ENCODE measurements at regions not wholly inside any gene's neighbourhood (a gene's known extent, or its start where the extent isn't known, plus 50 kb on each side); places are given as distances from the start of the nearest gene placed in this dataset.

- Histone ChIP-seq H3K36me3 (ENCODE audit: control insufficient read depth in 2 of 2, insufficient read depth in 2 of 2, low read length in 2 of 2) (no peaks in the 10 kb centered on the region), H3K27me3 (ENCODE audit: control insufficient read depth in 2 of 2, insufficient read depth in 2 of 2, low read length in 2 of 2) (no peaks in the 10 kb centered on the region), H3K4me1 (ENCODE audit: control insufficient read depth in 2 of 2, insufficient read depth in 2 of 2, low read length in 2 of 2) (no peaks in the 10 kb centered on the region), H3K27ac (ENCODE audit: low read depth in 2 of 2, low read length in 2 of 2) (no peak overlapping the region), H3K9me3 (ENCODE audit: control insufficient read depth in 2 of 2, low read length in 2 of 2) (no peaks in the 10 kb centered on the region), H3K4me3 (ENCODE audit: low read length in 2 of 2) (no peak overlapping the region), H3K9ac (ENCODE audit: low read depth in 1 of 2, low read length in 2 of 2) (no peak overlapping the region)
These were observed 1548.7 kb downstream of the RPA4 start for GRCh38 chrX:98432413-98432812.

- no peak overlapping the region for H3K4me3 ChIP-seq (ENCODE audit: low read length in 2 of 2)
- H3K36me3 ChIP-seq (ENCODE audit: control insufficient read depth in 2 of 2, insufficient read depth in 2 of 2, low read length in 2 of 2), result no peaks in the 10 kb centered on the region
- H3K27me3 ChIP-seq (ENCODE audit: control insufficient read depth in 2 of 2, insufficient read depth in 2 of 2, low read length in 2 of 2), result peaks cover 0 to 3% of the 10 kb centered on the region in 2 donors
These were observed 1564.8 kb downstream of the RPA4 start for GRCh38 chrX:98448524-98448923.

GRCh38 chrX:98452456-98452855, 1568.7 kb downstream of the RPA4 start:
- Histone ChIP-seq H3K27ac (ENCODE audit: low read depth in 2 of 2, low read length in 2 of 2) (no peak overlapping the region), H3K4me1 (ENCODE audit: control insufficient read depth in 2 of 2, insufficient read depth in 2 of 2, low read length in 2 of 2) (no peaks in the 10 kb centered on the region), H3K4me3 (ENCODE audit: low read length in 2 of 2) (no peak overlapping the region), H3K27me3 (ENCODE audit: control insufficient read depth in 2 of 2, insufficient read depth in 2 of 2, low read length in 2 of 2) (peaks cover 0 to 3% of the 10 kb centered on the region in 2 donors), H3K36me3 (ENCODE audit: control insufficient read depth in 2 of 2, insufficient read depth in 2 of 2, low read length in 2 of 2) (no peaks in the 10 kb centered on the region), H3K9me3 (ENCODE audit: control insufficient read depth in 2 of 2, low read length in 2 of 2) (no peaks in the 10 kb centered on the region), H3K9ac (ENCODE audit: low read depth in 1 of 2, low read length in 2 of 2) (no peak overlapping the region)

More at GRCh38 chrX:98448524-98448923, 1564.8 kb downstream of the RPA4 start:
- Histone ChIP-seq H3K9ac (ENCODE audit: low read depth in 1 of 2, low read length in 2 of 2) (no peak overlapping the region), H3K4me1 (ENCODE audit: control insufficient read depth in 2 of 2, insufficient read depth in 2 of 2, low read length in 2 of 2) (no peaks in the 10 kb centered on the region), H3K27ac (ENCODE audit: low read depth in 2 of 2, low read length in 2 of 2) (no peak overlapping the region), H3K9me3 (ENCODE audit: control insufficient read depth in 2 of 2, low read length in 2 of 2) (no peaks in the 10 kb centered on the region)

GRCh38 chrX:98459669-98460068, 1576.0 kb downstream of the RPA4 start:
- H3K27ac ChIP-seq (ENCODE audit: low read depth in 2 of 2, low read length in 2 of 2), result no peak overlapping the region
- no peak overlapping the region for H3K4me3 ChIP-seq (ENCODE audit: low read length in 2 of 2)
- H3K36me3 ChIP-seq (ENCODE audit: control insufficient read depth in 2 of 2, insufficient read depth in 2 of 2, low read length in 2 of 2), result no peaks in the 10 kb centered on the region
- H3K27me3 ChIP-seq (ENCODE audit: control insufficient read depth in 2 of 2, insufficient read depth in 2 of 2, low read length in 2 of 2), result no peaks in the 10 kb centered on the region
- no peak overlapping the region for H3K9ac ChIP-seq (ENCODE audit: low read depth in 1 of 2, low read length in 2 of 2)
- H3K9me3 ChIP-seq (ENCODE audit: control insufficient read depth in 2 of 2, low read length in 2 of 2), result no peaks in the 10 kb centered on the region
- H3K4me1 ChIP-seq (ENCODE audit: control insufficient read depth in 2 of 2, insufficient read depth in 2 of 2, low read length in 2 of 2), result no peaks in the 10 kb centered on the region

- no peak overlapping the region for H3K9ac ChIP-seq (ENCODE audit: low read depth in 1 of 2, low read length in 2 of 2)
- H3K27me3 ChIP-seq (ENCODE audit: control insufficient read depth in 2 of 2, insufficient read depth in 2 of 2, low read length in 2 of 2), result no peaks in the 10 kb centered on the region
- H3K36me3 ChIP-seq (ENCODE audit: control insufficient read depth in 2 of 2, insufficient read depth in 2 of 2, low read length in 2 of 2), result no peaks in the 10 kb centered on the region
- no peak overlapping the region for H3K4me3 ChIP-seq (ENCODE audit: low read length in 2 of 2)
- H3K9me3 ChIP-seq (ENCODE audit: control insufficient read depth in 2 of 2, low read length in 2 of 2), result no peaks in the 10 kb centered on the region
- H3K4me1 ChIP-seq (ENCODE audit: control insufficient read depth in 2 of 2, insufficient read depth in 2 of 2, low read length in 2 of 2), result no peaks in the 10 kb centered on the region
- H3K27ac ChIP-seq (ENCODE audit: low read depth in 2 of 2, low read length in 2 of 2), result no peak overlapping the region
These were observed 1596.9 kb downstream of the RPA4 start for GRCh38 chrX:98480606-98481005.

- Histone ChIP-seq H3K9me3 (ENCODE audit: control insufficient read depth in 2 of 2, low read length in 2 of 2) (no peaks in the 10 kb centered on the region), H3K27ac (ENCODE audit: low read depth in 2 of 2, low read length in 2 of 2) (no peak overlapping the region), H3K4me1 (ENCODE audit: control insufficient read depth in 2 of 2, insufficient read depth in 2 of 2, low read length in 2 of 2) (no peaks in the 10 kb centered on the region), H3K9ac (ENCODE audit: low read depth in 1 of 2, low read length in 2 of 2) (no peak overlapping the region), H3K4me3 (ENCODE audit: low read length in 2 of 2) (no peak overlapping the region), H3K36me3 (ENCODE audit: control insufficient read depth in 2 of 2, insufficient read depth in 2 of 2, low read length in 2 of 2) (no peaks in the 10 kb centered on the region), H3K27me3 (ENCODE audit: control insufficient read depth in 2 of 2, insufficient read depth in 2 of 2, low read length in 2 of 2) (no peaks in the 10 kb centered on the region)
These were observed 1597.9 kb downstream of the RPA4 start for GRCh38 chrX:98481636-98482035.

GRCh38 chrX:98490670-98491069, 1607.0 kb downstream of the RPA4 start:
- Histone ChIP-seq H3K27ac (ENCODE audit: low read depth in 2 of 2, low read length in 2 of 2) (no peak overlapping the region), H3K27me3 (ENCODE audit: control insufficient read depth in 2 of 2, insufficient read depth in 2 of 2, low read length in 2 of 2) (no peaks in the 10 kb centered on the region), H3K4me3 (ENCODE audit: low read length in 2 of 2) (no peak overlapping the region), H3K4me1 (ENCODE audit: control insufficient read depth in 2 of 2, insufficient read depth in 2 of 2, low read length in 2 of 2) (no peaks in the 10 kb centered on the region), H3K9ac (ENCODE audit: low read depth in 1 of 2, low read length in 2 of 2) (no peak overlapping the region), H3K9me3 (ENCODE audit: control insufficient read depth in 2 of 2, low read length in 2 of 2) (no peaks in the 10 kb centered on the region), H3K36me3 (ENCODE audit: control insufficient read depth in 2 of 2, insufficient read depth in 2 of 2, low read length in 2 of 2) (no peaks in the 10 kb centered on the region)

- peaks cover 0 to 3% of the 10 kb centered on the region in 2 donors for H3K27me3 ChIP-seq (ENCODE audit: control insufficient read depth in 2 of 2, insufficient read depth in 2 of 2, low read length in 2 of 2)
- no peaks in the 10 kb centered on the region for H3K36me3 ChIP-seq (ENCODE audit: control insufficient read depth in 2 of 2, insufficient read depth in 2 of 2, low read length in 2 of 2)
- H3K9ac ChIP-seq (ENCODE audit: low read depth in 1 of 2, low read length in 2 of 2), result no peak overlapping the region
- H3K4me1 ChIP-seq (ENCODE audit: control insufficient read depth in 2 of 2, insufficient read depth in 2 of 2, low read length in 2 of 2), result no peaks in the 10 kb centered on the region
- no peak overlapping the region for H3K27ac ChIP-seq (ENCODE audit: low read depth in 2 of 2, low read length in 2 of 2)
- no peak overlapping the region for H3K4me3 ChIP-seq (ENCODE audit: low read length in 2 of 2)
- H3K9me3 ChIP-seq (ENCODE audit: control insufficient read depth in 2 of 2, low read length in 2 of 2), result peaks cover 0 to 2% of the 10 kb centered on the region in 2 donors
These were observed 1617.7 kb downstream of the RPA4 start for GRCh38 chrX:98501426-98501825.

GRCh38 chrX:98506907-98507306, 1623.2 kb downstream of the RPA4 start:
- Histone ChIP-seq H3K27me3 (ENCODE audit: control insufficient read depth in 2 of 2, insufficient read depth in 2 of 2, low read length in 2 of 2) (no peaks in the 10 kb centered on the region), H3K36me3 (ENCODE audit: control insufficient read depth in 2 of 2, insufficient read depth in 2 of 2, low read length in 2 of 2) (no peaks in the 10 kb centered on the region), H3K4me3 (ENCODE audit: low read length in 2 of 2) (no peak overlapping the region), H3K4me1 (ENCODE audit: control insufficient read depth in 2 of 2, insufficient read depth in 2 of 2, low read length in 2 of 2) (no peaks in the 10 kb centered on the region), H3K9ac (ENCODE audit: low read depth in 1 of 2, low read length in 2 of 2) (no peak overlapping the region), H3K27ac (ENCODE audit: low read depth in 2 of 2, low read length in 2 of 2) (no peak overlapping the region), H3K9me3 (ENCODE audit: control insufficient read depth in 2 of 2, low read length in 2 of 2) (no peaks in the 10 kb centered on the region)

- no peaks in the 10 kb centered on the region for H3K36me3 ChIP-seq (ENCODE audit: control insufficient read depth in 2 of 2, insufficient read depth in 2 of 2, low read length in 2 of 2)
- H3K9ac ChIP-seq (ENCODE audit: low read depth in 1 of 2, low read length in 2 of 2), result no peak overlapping the region
- H3K9me3 ChIP-seq (ENCODE audit: control insufficient read depth in 2 of 2, low read length in 2 of 2), result no peaks in the 10 kb centered on the region
- no peaks in the 10 kb centered on the region for H3K4me1 ChIP-seq (ENCODE audit: control insufficient read depth in 2 of 2, insufficient read depth in 2 of 2, low read length in 2 of 2)
- H3K4me3 ChIP-seq (ENCODE audit: low read length in 2 of 2), result no peak overlapping the region
- no peak overlapping the region for H3K27ac ChIP-seq (ENCODE audit: low read depth in 2 of 2, low read length in 2 of 2)
- no peaks in the 10 kb centered on the region for H3K27me3 ChIP-seq (ENCODE audit: control insufficient read depth in 2 of 2, insufficient read depth in 2 of 2, low read length in 2 of 2)
These were observed 1630.3 kb downstream of the RPA4 start for GRCh38 chrX:98514032-98514431.

GRCh38 chrX:98516120-98516519, 1632.4 kb downstream of the RPA4 start:
- H3K9ac ChIP-seq (ENCODE audit: low read depth in 1 of 2, low read length in 2 of 2), result no peak overlapping the region

More at GRCh38 chrX:98516120-98516519, 1632.4 kb downstream of the RPA4 start:
- H3K27ac ChIP-seq (ENCODE audit: low read depth in 2 of 2, low read length in 2 of 2), result no peak overlapping the region
- no peaks in the 10 kb centered on the region for H3K9me3 ChIP-seq (ENCODE audit: control insufficient read depth in 2 of 2, low read length in 2 of 2)
- no peak overlapping the region for H3K4me3 ChIP-seq (ENCODE audit: low read length in 2 of 2)
- H3K36me3 ChIP-seq (ENCODE audit: control insufficient read depth in 2 of 2, insufficient read depth in 2 of 2, low read length in 2 of 2), result no peaks in the 10 kb centered on the region
- H3K27me3 ChIP-seq (ENCODE audit: control insufficient read depth in 2 of 2, insufficient read depth in 2 of 2, low read length in 2 of 2), result no peaks in the 10 kb centered on the region
- H3K4me1 ChIP-seq (ENCODE audit: control insufficient read depth in 2 of 2, insufficient read depth in 2 of 2, low read length in 2 of 2), result no peaks in the 10 kb centered on the region

All from mucosa of rectum (tissue), 2 donors.